Stomach (tissue), 8 donors: ENCODE measurements at regions not wholly inside any gene's neighbourhood (a gene's known extent, or its start where the extent isn't known, plus 50 kb on each side); places are given as distances from the start of the nearest gene placed in this dataset.

Experiments used
- DNase-seq, 2 donors: peaks; one replicate each; pipeline versions ENCODE4 v3.0.0 to v3.0.0-alpha.2; 2013 to 2019
- H3K27ac ChIP-seq, 5 donors: fragments of 200-600 bp in 4 of 5; sonication (generic) in 4 of 5; one replicate each; pipeline ENCODE4 v1.5.1; 2013 to 2019; ENCODE audit warnings: mild to moderate bottlenecking in 1 of 5, moderate library complexity in 1 of 5
- H3K27me3 ChIP-seq, 3 donors: fragments of 200-600 bp; sonication (generic); one replicate each; pipeline ENCODE4 v1.5.1; 2017 to 2019; ENCODE audit warnings: mixed run types in 1 of 3
- H3K36me3 ChIP-seq, 4 donors: fragments of 200-600 bp; sonication (generic); 1 replicate in 3 of 4; 2 replicates in 1 of 4; pipeline ENCODE4 v1.5.1; 2016 to 2019
- H3K4me1 ChIP-seq, 4 donors: fragments of 200-600 bp; sonication (generic); one replicate each; pipeline ENCODE4 v1.5.1; 2016 to 2019
- H3K4me3 ChIP-seq, 4 donors: fragments of 200-600 bp; sonication (generic) in 3 of 4; one replicate each; pipeline ENCODE4 v1.5.1; 2016 to 2019; ENCODE audit warnings: mild to moderate bottlenecking in 1 of 4
- H3K9me3 ChIP-seq, 4 donors: fragments of 200-600 bp; sonication (generic); one replicate each; pipeline ENCODE4 v1.5.1; 2016 to 2019
- CTCF ChIP-seq, 7 experiments: fragments of 450-650 bp in 4 of 7; fragments of 200-600 bp in 3 of 7; sonication (generic) in 3 of 7; IDR thresholded peaks; one replicate each; pipeline ENCODE4 v1.5.1; 2016 to 2019; ENCODE audit warnings: antibody characterized with exemption in 7 of 7, control low read depth in 2 of 7, mild to moderate bottlenecking in 1 of 7
- EP300 ChIP-seq: sonication (generic); formaldehyde crosslinking; IDR thresholded peaks from one replicate; pipeline ENCODE4 v1.6.1; 2017; ENCODE audit warnings: antibody characterized with exemption
- POLR2A ChIP-seq, 4 donors: fragments of 450-650 bp; IDR thresholded peaks; one replicate each; pipeline ENCODE4 v1.6.1; 2016; ENCODE audit warnings: antibody characterized with exemption in 4 of 4, control low read depth in 2 of 4, mild to moderate bottlenecking in 1 of 4, moderate library complexity in 1 of 4
- POLR2AphosphoS5 ChIP-seq, 3 donors: sonication (generic); formaldehyde crosslinking; IDR thresholded peaks; one replicate each; pipeline ENCODE4 v1.6.1; 2016; ENCODE audit warnings: antibody characterized with exemption in 3 of 3
- WGBS, 5 donors: extraction: QIAGEN DNeasy Blood & Tissue Kit in 3 of 5; methylation state at CpG; one replicate each; pipeline versions ENCODE4 v1.1.5 to v1.1.7; 2013 to 2018; 5-methylcytosine and 5-hydroxymethylcytosine counted together
- intact Hi-C: fragments of 100-400 bp; cut with DNase I; formaldehyde crosslinking; loops from one replicate; pipeline ENCODE4 v1.15.1; 2023; ENCODE audit warnings: low total_unique reads
- donor health status: healthy with polysubstance abuse.
- donor health status: Bipolar disorder and iron deficiency.
- donor health status: healthy.

GRCh38 chr12:91353266-91353665 lies 170.6 kb upstream of the DCN start:
- H3K27ac ChIP-seq, result no peak overlapping the region
- no peaks in the 10 kb centered on the region for H3K9me3 ChIP-seq
- H3K4me1 ChIP-seq, result peaks cover 0 to 11% (median 3%) of the 10 kb centered on the region in 4 donors
- DNase-seq, result no peak
- 90 to 93% (median 91%) methylated on average over 1 of the region's 1 CpG for WGBS, 5 donors
- TF ChIP-seq POLR2AphosphoS5 (IDR thresholded peaks at IDR 0.05) (no peak), CTCF (IDR thresholded peaks at IDR 0.05) (no peak), EP300 (no peak), POLR2A (IDR thresholded peaks at IDR 0.05) (no peak)
- H3K36me3 ChIP-seq, result no peaks in the 10 kb centered on the region
- intact Hi-C loops, result loop anchor here (10.0 kb wide), 1 partner anchor 378 kb away; no protein-coding TSS in a partner anchor
- H3K27me3 ChIP-seq, result no peaks in the 10 kb centered on the region
- no peak overlapping the region for H3K4me3 ChIP-seq

GRCh38 chr12:91349476-91349875 lies 166.9 kb upstream of the DCN start:
- TF ChIP-seq EP300 (no peak), CTCF (IDR thresholded peaks at IDR 0.05) (no peak), POLR2A (IDR thresholded peaks at IDR 0.05) (no peak), POLR2AphosphoS5 (IDR thresholded peaks at IDR 0.05) (no peak)
- no peaks in the 10 kb centered on the region for H3K9me3 ChIP-seq
- intact Hi-C loops, result no loop called here
- peaks cover 0 to 5% (median 0%) of the 10 kb centered on the region in 4 donors for H3K4me1 ChIP-seq
- no peaks in the 10 kb centered on the region for H3K27me3 ChIP-seq
- WGBS, 5 donors, result 59 to 79% (median 72%) methylated on average over 2 of the region's 2 CpGs
- no peaks in the 10 kb centered on the region for H3K36me3 ChIP-seq
- no peak overlapping the region for H3K4me3 ChIP-seq
- H3K27ac ChIP-seq, result no peak overlapping the region
- peak in 1 of 2 donors; percentile 43 for DNase-seq

GRCh38 chr12:91347481-91348214 lies 165.0 kb upstream of the DCN start:
- no peaks in the 10 kb centered on the region for H3K9me3 ChIP-seq
- TF ChIP-seq POLR2A (IDR thresholded peaks at IDR 0.05), result no peak
- TF ChIP-seq EP300, result no peak
- no peak for TF ChIP-seq CTCF (IDR thresholded peaks at IDR 0.05)
- no peak for TF ChIP-seq POLR2AphosphoS5 (IDR thresholded peaks at IDR 0.05)
- DNase-seq, result no peak
- no peaks in the 10 kb centered on the region for H3K27me3 ChIP-seq
- 70 to 92% (median 88%) methylated on average over 3 of the region's 3 CpGs for WGBS, 5 donors
- no peaks in the 10 kb centered on the region for H3K36me3 ChIP-seq
- H3K4me1 ChIP-seq, result peaks cover 0 to 5% (median 0%) of the 10 kb centered on the region in 4 donors
- H3K27ac ChIP-seq, result peak overlapping the region in 1 of 5 donors; percentile 16
- intact Hi-C loops, result no loop called here
- H3K4me3 ChIP-seq, result no peak overlapping the region

- Histone ChIP-seq H3K9me3 (no peaks in the 10 kb centered on the region), H3K4me3 (no peak overlapping the region), H3K27ac (no peak overlapping the region), H3K4me1 (peaks cover 0 to 5% (median 0%) of the 10 kb centered on the region in 4 donors), H3K36me3 (no peaks in the 10 kb centered on the region), H3K27me3 (no peaks in the 10 kb centered on the region)
- no peak for TF ChIP-seq CTCF (IDR thresholded peaks at IDR 0.05)
- no peak for TF ChIP-seq POLR2AphosphoS5 (IDR thresholded peaks at IDR 0.05)
- no peak for TF ChIP-seq EP300
- no peak for TF ChIP-seq POLR2A (IDR thresholded peaks at IDR 0.05)
- 91 to 100% (median 95%) methylated on average over 1 of the region's 1 CpG for WGBS, 5 donors
- intact Hi-C loops, result no loop called here
- DNase-seq, result no peak
Observed at GRCh38 chr12:91346827-91347226, 164.2 kb upstream of the DCN start.
